Mesendoderm (in vitro differentiated cells): ENCODE measurements at regions not wholly inside any gene's neighbourhood (a gene's known extent, or its start where the extent isn't known, plus 50 kb on each side); places are given as distances from the start of the nearest gene placed in this dataset.
"Not testable (repeated sequence)": the region's sequence is repeated elsewhere in the genome, so short reads cannot be mapped to it uniquely, and the experiment has no call there.

Experiments
- DNase-seq: peaks from one replicate; pipeline ENCODE4 v3.0.0; 2013
- H2AK5ac ChIP-seq: 2 replicates; pipeline ENCODE4 v1.6.1; 2013; ENCODE audit warnings: low read length, inconsistent platforms
- H2BK120ac ChIP-seq: 2 replicates; pipeline ENCODE4 v1.6.1; 2013; ENCODE audit warnings: low read depth, mild to moderate bottlenecking, low read length, moderate library complexity, mixed read lengths
- H2BK15ac ChIP-seq: replicated peaks from 2 replicates; pipeline ENCODE4 v1.6.1; 2013; ENCODE audit warnings: low read depth, mild to moderate bottlenecking, moderate library complexity
- H2BK5ac ChIP-seq: 2 replicates; pipeline ENCODE4 v1.6.1; 2013; ENCODE audit warnings: low read length, inconsistent platforms
- H3K18ac ChIP-seq: 2 replicates; pipeline ENCODE4 v1.6.1; 2013; ENCODE audit warnings: mild to moderate bottlenecking, low read length, mixed read lengths
- H3K23ac ChIP-seq: one replicate; pipeline ENCODE4 v1.6.1; 2013; ENCODE audit warnings: low read length
- H3K27ac ChIP-seq: 2 replicates; pipeline ENCODE4 v1.5.1; 2013; ENCODE audit warnings: low read depth, mild to moderate bottlenecking, inconsistent platforms, low read length, moderate library complexity
- H3K27me3 ChIP-seq: 2 replicates; pipeline ENCODE4 v1.6.1; 2013; ENCODE audit warnings: low read length, control low read depth, mild to moderate bottlenecking, inconsistent platforms; ENCODE audit not compliant: insufficient read depth, poor library complexity
- H3K36me3 ChIP-seq: 2 replicates; pipeline ENCODE4 v1.6.1; 2013; ENCODE audit warnings: low read length, inconsistent platforms; ENCODE audit not compliant: control insufficient read depth, insufficient read depth
- H3K4ac ChIP-seq: one replicate; pipeline ENCODE4 v1.6.1; 2013; ENCODE audit warnings: low read depth, mild to moderate bottlenecking, low read length, moderate library complexity
- H3K4me1 ChIP-seq: 2 replicates; pipeline ENCODE4 v1.6.1; 2013; ENCODE audit warnings: low read depth, low read length, inconsistent platforms; ENCODE audit not compliant: control insufficient read depth
- H3K4me2 ChIP-seq: 2 replicates; pipeline ENCODE4 v1.6.1; 2013; ENCODE audit warnings: low read length
- H3K4me3 ChIP-seq: 2 replicates; pipeline ENCODE4 v1.5.1; 2013; ENCODE audit warnings: mild to moderate bottlenecking, low read length
- H3K56ac ChIP-seq: one replicate; pipeline ENCODE4 v1.6.1; 2013; ENCODE audit warnings: low read length
- H3K79me1 ChIP-seq: 2 replicates; pipeline ENCODE4 v1.6.1; 2013; ENCODE audit warnings: low read length, inconsistent platforms
- H3K79me2 ChIP-seq: 2 replicates; pipeline ENCODE4 v1.6.1; 2013; ENCODE audit warnings: mild to moderate bottlenecking, low read length; ENCODE audit not compliant: control insufficient read depth, insufficient read depth
- H3K9ac ChIP-seq: 2 replicates; pipeline ENCODE4 v1.6.1; 2013; ENCODE audit warnings: low read length, inconsistent platforms
- H4K5ac ChIP-seq: one replicate; pipeline ENCODE4 v1.6.1; 2013; ENCODE audit warnings: low read length
- H4K8ac ChIP-seq: one replicate; pipeline ENCODE4 v1.6.1; 2013; ENCODE audit warnings: low read depth, mild to moderate bottlenecking, control low read depth, low read length, moderate library complexity
- WGBS: extraction: QIAGEN DNeasy Blood & Tissue Kit; methylation state at CpG from one replicate; pipeline ENCODE4 v1.1.7; 2013; ENCODE audit warnings: low lambda C conversion rate, missing lambda C conversion rate; ENCODE audit not compliant: insufficient coverage; ENCODE audit errors: extremely low coverage; 5-methylcytosine and 5-hydroxymethylcytosine counted together

DNA sequence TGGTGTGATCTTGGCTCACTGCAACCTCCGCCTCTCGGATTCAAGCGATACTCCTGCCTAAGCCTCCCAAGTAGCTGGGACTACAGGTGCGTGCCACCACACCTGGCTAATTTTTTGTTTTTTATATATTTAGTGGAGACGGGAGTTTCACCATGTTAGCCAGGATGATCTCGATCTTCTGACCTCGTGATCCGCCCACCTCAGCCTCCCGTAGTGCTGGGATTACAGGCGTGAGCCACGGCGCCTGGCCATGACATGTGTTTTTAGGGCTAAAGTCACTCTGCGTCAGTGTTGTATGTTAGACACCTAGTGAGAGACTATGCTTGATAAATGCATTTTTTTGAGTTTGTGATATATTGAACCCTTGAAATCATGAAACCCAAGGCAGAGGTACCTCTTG is 674.6 kb upstream of the CTNND2 start:
- not testable (repeated sequence) for H3K4me3 ChIP-seq, H2BK120ac ChIP-seq, H3K4me2 ChIP-seq, H3K4ac ChIP-seq, H3K36me3 ChIP-seq, H3K4me1 ChIP-seq, H2BK15ac ChIP-seq, H3K23ac ChIP-seq, H4K5ac ChIP-seq, H3K56ac ChIP-seq, H3K27me3 ChIP-seq, H4K8ac ChIP-seq, H3K9ac ChIP-seq, H3K27ac ChIP-seq, H2AK5ac ChIP-seq, H3K79me2 ChIP-seq, H3K18ac ChIP-seq, DNase-seq, H2BK5ac ChIP-seq, H3K79me1 ChIP-seq
- no CpG with 5 or more reads among the region's 13 CpGs for WGBS

DNA sequence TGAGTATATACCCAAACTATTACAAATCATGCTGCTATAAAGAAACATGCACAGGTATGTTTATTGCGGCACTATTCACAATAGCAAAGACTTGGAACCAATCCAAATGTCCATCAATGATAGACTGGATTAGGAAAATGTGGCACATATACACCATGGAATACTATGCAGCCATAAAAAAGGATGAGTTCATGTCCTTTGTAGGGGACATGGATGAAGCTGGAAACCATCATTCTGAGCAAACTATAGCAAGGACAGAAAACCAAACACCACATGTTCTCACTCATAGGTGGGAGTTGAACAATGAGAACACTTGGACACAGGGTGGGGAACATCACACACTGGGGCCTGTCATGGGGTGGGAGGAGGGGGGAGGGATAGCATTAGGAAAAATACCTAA is 672.7 kb upstream of the CTNND2 start:
- not testable (repeated sequence) for H3K18ac ChIP-seq, H2BK15ac ChIP-seq, H3K4me1 ChIP-seq, H2BK5ac ChIP-seq, H3K4me3 ChIP-seq, H4K5ac ChIP-seq, H4K8ac ChIP-seq, H3K9ac ChIP-seq, H3K79me2 ChIP-seq, H3K27ac ChIP-seq, H3K56ac ChIP-seq, H3K4me2 ChIP-seq, H3K4ac ChIP-seq, DNase-seq, H2BK120ac ChIP-seq, H2AK5ac ChIP-seq, H3K23ac ChIP-seq, H3K27me3 ChIP-seq, H3K79me1 ChIP-seq, H3K36me3 ChIP-seq
- no CpG with 5 or more reads among the region's 1 CpG for WGBS

DNA sequence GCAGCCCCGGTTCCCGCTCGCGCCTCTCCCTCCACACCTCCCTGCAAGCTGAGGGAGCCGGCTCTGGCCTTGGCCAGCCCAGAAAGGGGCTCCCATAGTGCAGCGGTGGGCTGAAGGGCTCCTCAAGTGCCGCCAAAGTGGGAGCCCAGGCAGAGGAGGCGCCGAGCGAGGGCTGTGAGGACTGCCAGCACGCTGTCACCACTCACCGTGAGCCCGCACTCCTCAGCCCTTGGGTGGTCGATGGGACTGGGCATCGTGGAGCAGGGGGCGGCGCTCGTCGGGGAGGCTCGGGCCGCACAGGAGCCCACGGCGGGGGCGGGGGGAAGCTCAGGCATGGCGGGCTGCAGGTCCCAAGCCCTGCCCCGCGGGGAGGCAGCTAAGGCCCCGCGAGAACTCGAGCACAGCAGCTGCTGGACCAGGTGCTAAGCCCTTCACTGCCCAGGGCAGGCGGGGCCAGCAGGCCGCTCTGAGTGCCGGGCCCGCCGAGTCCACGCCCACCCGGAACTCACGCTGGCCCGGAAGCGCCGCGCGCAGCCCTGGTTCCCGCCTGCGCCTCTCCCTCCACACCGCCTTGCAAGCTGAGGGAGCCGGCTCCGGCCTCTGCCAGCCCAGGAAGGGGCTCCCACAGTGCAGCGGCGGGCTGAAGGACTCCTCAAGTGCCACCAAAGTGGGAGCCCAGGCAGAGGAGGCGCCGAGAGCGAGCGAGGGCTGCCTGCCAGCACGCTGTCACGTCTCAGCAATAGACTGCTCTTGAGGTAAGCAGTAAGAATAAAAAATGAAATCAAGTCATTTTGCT is 670.2 kb upstream of the CTNND2 start:
- not testable (repeated sequence) for H3K36me3 ChIP-seq, H3K4me2 ChIP-seq, H2BK5ac ChIP-seq, H4K5ac ChIP-seq, H3K79me2 ChIP-seq, H2BK15ac ChIP-seq, H3K79me1 ChIP-seq, DNase-seq, H3K27me3 ChIP-seq, H4K8ac ChIP-seq, H2AK5ac ChIP-seq, H2BK120ac ChIP-seq, H3K56ac ChIP-seq, H3K9ac ChIP-seq, H3K23ac ChIP-seq, H3K4me3 ChIP-seq, H3K18ac ChIP-seq, H3K27ac ChIP-seq, H3K4me1 ChIP-seq, H3K4ac ChIP-seq
- no CpG with 5 or more reads among the region's 56 CpGs for WGBS

DNA sequence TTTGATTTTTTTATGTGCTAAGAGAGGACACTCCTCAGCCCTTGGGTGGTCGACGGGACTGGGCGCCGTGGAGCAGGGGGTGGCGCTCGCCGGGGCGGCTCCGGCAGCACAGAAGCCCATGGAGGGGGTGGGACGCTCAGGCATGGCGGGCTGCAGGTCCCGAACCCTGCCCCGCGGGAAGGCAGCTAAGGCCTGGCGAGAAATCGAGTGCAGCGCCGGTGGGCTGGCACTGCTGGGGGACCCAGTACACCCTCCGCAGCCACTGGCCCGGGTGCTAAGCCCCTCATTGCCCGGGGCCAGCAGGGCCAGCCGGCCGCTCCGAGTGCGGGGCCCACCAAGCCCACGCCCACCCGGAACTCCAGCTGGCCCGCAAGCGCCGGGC is 669.7 kb upstream of the CTNND2 start:
- not testable (repeated sequence) for H2BK15ac ChIP-seq
- WGBS = no CpG with 5 or more reads among the region's 30 CpGs

DNA sequence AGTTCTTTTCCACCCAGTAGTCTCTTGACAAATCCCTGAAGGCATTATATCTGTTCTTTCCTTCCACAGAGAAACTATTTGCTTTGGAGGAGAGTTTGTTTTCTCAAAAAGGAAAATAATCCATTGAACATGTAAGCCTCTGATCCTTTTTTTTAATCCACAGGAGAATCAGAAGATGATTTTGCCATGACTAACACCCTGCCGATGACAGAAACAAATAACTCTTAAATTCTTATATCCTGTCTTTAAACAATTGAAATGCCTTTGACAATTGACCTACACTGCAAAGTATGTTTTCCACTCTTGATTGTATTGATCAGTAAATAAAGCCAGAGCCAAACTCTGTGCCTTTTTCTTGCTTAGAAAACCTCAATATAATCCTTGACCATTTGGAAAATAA is 666.4 kb upstream of the CTNND2 start:
- Histone ChIP-seq H3K79me1 (no peaks in the 10 kb centered on the region), H3K4me3 (no peak overlapping the region), H2BK5ac (no peak overlapping the region), H3K27ac (no peak overlapping the region), H3K36me3 (no peaks in the 10 kb centered on the region), H3K79me2 (no peaks in the 10 kb centered on the region), H3K4me1 (no peaks in the 10 kb centered on the region), H3K4me2 (no peak overlapping the region), H3K4ac (no peak overlapping the region), H3K27me3 (no peaks in the 10 kb centered on the region), H2AK5ac (no peak overlapping the region), H3K23ac (no peak overlapping the region), H4K5ac (no peak overlapping the region), H4K8ac (no peak overlapping the region), H3K56ac (no peak overlapping the region), H2BK120ac (no peak overlapping the region), H3K9ac (no peak overlapping the region), H2BK15ac (no peak overlapping the region), H3K18ac (no peak overlapping the region)
- no CpG with 5 or more reads among the region's 1 CpG for WGBS
- no peak for DNase-seq

More for the DNA sequence above, 669.7 kb upstream of the CTNND2 start:
- not testable (repeated sequence) for H3K36me3 ChIP-seq, H3K4me2 ChIP-seq, H3K9ac ChIP-seq, H3K4me3 ChIP-seq, H3K27me3 ChIP-seq, H2BK120ac ChIP-seq, H3K18ac ChIP-seq, H3K79me1 ChIP-seq, H2BK5ac ChIP-seq, DNase-seq, H3K79me2 ChIP-seq, H3K56ac ChIP-seq, H3K4ac ChIP-seq, H4K8ac ChIP-seq, H4K5ac ChIP-seq, H3K27ac ChIP-seq, H2AK5ac ChIP-seq, H3K4me1 ChIP-seq, H3K23ac ChIP-seq

DNA sequence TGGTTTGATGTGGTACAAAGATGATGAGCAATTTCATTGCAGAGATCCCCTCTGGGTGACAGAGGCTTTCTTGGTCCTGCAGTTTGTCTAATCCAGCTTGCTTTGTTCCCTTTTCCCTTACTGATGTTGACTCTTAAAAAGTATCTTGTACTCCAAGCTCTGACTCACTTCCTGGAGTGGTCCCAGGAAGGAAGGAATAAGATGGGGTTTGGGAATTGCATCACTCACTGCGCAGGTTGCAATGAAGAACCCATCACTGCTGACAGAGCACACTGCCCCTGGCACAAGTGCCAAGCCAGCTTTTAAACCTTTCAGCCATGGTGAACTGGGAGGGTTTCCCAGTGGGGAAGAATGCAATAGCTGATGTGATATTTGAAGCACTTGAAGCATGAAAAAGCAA is 662.2 kb upstream of the CTNND2 start:
- H2BK120ac ChIP-seq = no peak overlapping the region
- no peaks in the 10 kb centered on the region for H3K4me1 ChIP-seq
- no peak overlapping the region for H3K56ac ChIP-seq
- no peak overlapping the region for H3K4me2 ChIP-seq
- no peaks in the 10 kb centered on the region for H3K79me2 ChIP-seq
- no peaks in the 10 kb centered on the region for H3K79me1 ChIP-seq
- H4K5ac ChIP-seq = no peak overlapping the region
- H3K27ac ChIP-seq = no peak overlapping the region
- no peak overlapping the region for H4K8ac ChIP-seq
- H3K23ac ChIP-seq = no peak overlapping the region
- H2BK5ac ChIP-seq = no peak overlapping the region
- no peak overlapping the region for H3K9ac ChIP-seq
- no peaks in the 10 kb centered on the region for H3K36me3 ChIP-seq
- no peak overlapping the region for H3K18ac ChIP-seq
- H2BK15ac ChIP-seq = no peak overlapping the region
- no peak overlapping the region for H3K4ac ChIP-seq
- DNase-seq = no peak
- no CpG with 5 or more reads among the region's 1 CpG for WGBS
- no peak overlapping the region for H2AK5ac ChIP-seq
- H3K27me3 ChIP-seq = no peaks in the 10 kb centered on the region
- H3K4me3 ChIP-seq = no peak overlapping the region
